Hematopoietic multipotent progenitor cell treated with erythropoietin and hydrocortisone succinate and interleukin-3 and kit ligand, for 17 days (in vitro differentiated cells): ENCODE measurements at regions not wholly inside any gene's neighbourhood (a gene's known extent, or its start where the extent isn't known, plus 50 kb on each side); places are given as distances from the start of the nearest gene placed in this dataset.

ENCODE experiments used
- DNase-seq: peaks from one replicate; pipeline ENCODE4 v3.0.0-alpha.2; 2015; ENCODE audit warnings: low spot score

- no peak for DNase-seq
Observed at GRCh38 chr19:13604902-13605586, 98.8 kb upstream of the CACNA1A start.

GRCh38 chr19:13600802-13601201 is 94.5 kb upstream of the CACNA1A start:
- no peak for DNase-seq

- no peak for DNase-seq
Observed at GRCh38 chr19:13600091-13600490, 93.8 kb upstream of the CACNA1A start.

GRCh38 chr19:13599681-13600080 is 93.4 kb upstream of the CACNA1A start:
- DNase-seq, result no peak

GRCh38 chr19:13598098-13598497 is 91.8 kb upstream of the CACNA1A start:
- DNase-seq, result no peak

GRCh38 chr19:13597640-13598039 is 91.4 kb upstream of the CACNA1A start:
- peak; percentile 41 for DNase-seq

GRCh38 chr19:13588957-13589833 is 82.9 kb upstream of the CACNA1A start:
- DNase-seq, result peak; percentile 60

GRCh38 chr19:13585512-13585911 is 79.2 kb upstream of the CACNA1A start:
- DNase-seq, result no peak

GRCh38 chr19:13583753-13584152 is 77.5 kb upstream of the CACNA1A start:
- no peak for DNase-seq

GRCh38 chr19:13583114-13583513 is 76.8 kb upstream of the CACNA1A start:
- no peak for DNase-seq

GRCh38 chr19:13581576-13581975 is 75.3 kb upstream of the CACNA1A start:
- DNase-seq, result no peak

- no peak for DNase-seq
Observed at GRCh38 chr19:13579388-13580060, 73.2 kb upstream of the CACNA1A start.

GRCh38 chr19:13576726-13577125 is 70.4 kb upstream of the CACNA1A start:
- no peak for DNase-seq

GRCh38 chr19:13574933-13575332 is 68.7 kb upstream of the CACNA1A start:
- DNase-seq, result no peak

- DNase-seq, result no peak
Observed at GRCh38 chr19:13573056-13573667, 66.9 kb upstream of the CACNA1A start.

GRCh38 chr19:13561461-13561860 is 55.2 kb upstream of the CACNA1A start:
- DNase-seq, result no peak

GRCh38 chr19:13557756-13558398 is 51.6 kb upstream of the CACNA1A start:
- no peak for DNase-seq

- no peak for DNase-seq
Observed at GRCh38 chr19:13556552-13556951, 50.3 kb upstream of the CACNA1A start.
